ENCODE measurements at regions not wholly inside any gene's neighbourhood (a gene's known extent, or its start where the extent isn't known, plus 50 kb on each side); places are given as distances from the start of the nearest gene placed in this dataset.

- Histone ChIP-seq H3K27me3 (replicated peaks in 1 of 7) (peaks cover 0 to 3% (median 0%) of the 10 kb centered on the region in 7 donors), H3K36me3 (no peaks in the 10 kb centered on the region), H3K27ac (no peak overlapping the region), H3K9me3 (peaks cover 0 to 6% (median 4%) of the 10 kb centered on the region in 8 donors), H3K4me3 (no peak overlapping the region), H3K4me1 (peaks cover 0 to 12% (median 5%) of the 10 kb centered on the region in 6 donors)
- DNase-seq = peak; percentile 34
- TF ChIP-seq CTCF (IDR thresholded peaks at IDR 0.05 in 8 of 11, conservative IDR thresholded peaks at IDR 0.05 in 3 of 11) (no peak), POLR2AphosphoS5 (IDR thresholded peaks at IDR 0.05) (no peak), POLR2A (IDR thresholded peaks at IDR 0.05) (no peak)
- intact Hi-C loops (cut with DNase I; ENCODE audit: low total_unique reads) = no loop called here
- 24 to 37% (median 29%) methylated on average over 7 of the region's 7 CpGs for WGBS, 5 donors
Measured at GRCh38 chr1:112344754-112345423, 51.1 kb upstream of the CTTNBP2NL start.
